ENCODE measurements at regions not wholly inside any gene's neighbourhood (a gene's known extent, or its start where the extent isn't known, plus 50 kb on each side); places are given as distances from the start of the nearest gene placed in this dataset.

- no peaks in the 10 kb centered on the region for H3K27me3 ChIP-seq
- no peaks in the 10 kb centered on the region for H3K36me3 ChIP-seq
- intact Hi-C loops (cut with DNase I): loop anchor here in 1 of 10 donors (5.0 kb wide), 1 partner anchor 452 kb away; the partner anchor contains the start of gene MARCKS
- H3K4me3 ChIP-seq: no peak overlapping the region
- no peak for TF ChIP-seq CTCF (IDR thresholded peaks at IDR 0.05)
- H3K9me3 ChIP-seq: no peaks in the 10 kb centered on the region
- peaks cover 0 to 5% (median 0%) of the 10 kb centered on the region in 9 donors for H3K4me1 ChIP-seq
- DNase-seq (no peak), ATAC-seq (no peak)
- no peak overlapping the region for H3K27ac ChIP-seq
Measured at GRCh38 chr6:113405326-113406047, 451.7 kb upstream of the MARCKS start.

GRCh38 chr6:113406048-113406695, 451.0 kb upstream of the MARCKS start:
- ATAC-seq: no peak
- no peak overlapping the region for H3K27ac ChIP-seq
- no peak for DNase-seq
- WGBS, 2 donors: 83 to 89% methylated on average over 4 of the region's 4 CpGs
- no peaks in the 10 kb centered on the region for H3K9me3 ChIP-seq
- no peaks in the 10 kb centered on the region for H3K36me3 ChIP-seq
- H3K27me3 ChIP-seq: no peaks in the 10 kb centered on the region
- peaks cover 0 to 11% (median 0%) of the 10 kb centered on the region in 9 donors for H3K4me1 ChIP-seq
- H3K4me3 ChIP-seq: no peak overlapping the region
- intact Hi-C loops (cut with DNase I): loop anchor here in 1 of 10 donors (5.0 kb wide), 1 partner anchor 451 kb away; the partner anchor contains the start of gene MARCKS
- no peak for TF ChIP-seq CTCF (IDR thresholded peaks at IDR 0.05)

GRCh38 chr6:113411011-113411410, 446.1 kb upstream of the MARCKS start:
- Histone ChIP-seq H3K9me3 (no peaks in the 10 kb centered on the region), H3K27me3 (no peaks in the 10 kb centered on the region), H3K4me3 (no peak overlapping the region), H3K27ac (no peak overlapping the region), H3K4me1 (peaks cover 0 to 20% (median 6%) of the 10 kb centered on the region in 9 donors), H3K36me3 (no peaks in the 10 kb centered on the region)
- no peak for DNase-seq
- TF ChIP-seq CTCF (IDR thresholded peaks at IDR 0.05): no peak
- ATAC-seq: peak in 1 of 8 donors; percentile 49
- intact Hi-C loops (cut with DNase I): loop anchor here in 3 of 10 donors (5.0 to 10.0 kb wide), 2 partner anchors 444 to 446 kb away; partner anchors contain the start of gene MARCKS (in 3 of the 3)

GRCh38 chr6:113412589-113413357, 444.4 kb upstream of the MARCKS start:
- no peak for ATAC-seq
- Histone ChIP-seq H3K4me1 (peaks cover 0 to 20% (median 6%) of the 10 kb centered on the region in 9 donors), H3K27me3 (no peaks in the 10 kb centered on the region), H3K9me3 (no peaks in the 10 kb centered on the region), H3K27ac (no peak overlapping the region), H3K36me3 (no peaks in the 10 kb centered on the region), H3K4me3 (no peak overlapping the region)
- no peak for DNase-seq
- no peak for TF ChIP-seq CTCF (IDR thresholded peaks at IDR 0.05)
- 97 to 100% methylated on average over 1 of the region's 1 CpG for WGBS, 2 donors
- intact Hi-C loops (cut with DNase I): loop anchor here in 3 of 10 donors (5.0 to 10.0 kb wide), 2 partner anchors 442 to 445 kb away; partner anchors contain the start of gene MARCKS (in 3 of the 3)
